ENCODE measurements at regions not wholly inside any gene's neighbourhood (a gene's known extent, or its start where the extent isn't known, plus 50 kb on each side); places are given as distances from the start of the nearest gene placed in this dataset.

- no peak for TF ChIP-seq CTCF (IDR thresholded peaks at IDR 0.05)
- TF ChIP-seq POLR2A (IDR thresholded peaks at IDR 0.05): no peak
These were observed 382.6 kb upstream of the SHH start for GRCh38 chr7:156194813-156195212.

Measured in esophagus squamous epithelium (tissue), 4 donors.